ENCODE measurements at regions not wholly inside any gene's neighbourhood (a gene's known extent, or its start where the extent isn't known, plus 50 kb on each side); places are given as distances from the start of the nearest gene placed in this dataset.

DNA sequence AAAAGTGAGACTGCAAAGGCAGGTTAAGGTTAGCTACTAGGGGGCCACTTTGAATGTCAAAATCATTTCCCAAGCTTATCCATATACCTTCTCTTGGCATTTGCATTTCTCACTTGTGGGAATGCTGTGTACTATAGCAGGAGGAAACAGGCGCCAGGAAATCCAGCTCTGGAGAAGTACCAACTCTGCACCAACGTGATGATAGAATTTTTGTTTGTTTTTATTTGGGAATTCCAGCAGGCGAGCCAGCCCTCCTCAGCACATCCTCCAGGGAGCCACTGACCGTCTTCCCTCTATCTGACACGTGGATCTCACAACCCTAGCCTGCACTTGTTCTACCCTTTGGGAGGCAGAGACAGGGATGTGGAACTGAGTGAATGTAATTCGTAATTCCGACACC lies 318.0 kb downstream of the ACTL7B start:
- TF ChIP-seq, protein P1, sequence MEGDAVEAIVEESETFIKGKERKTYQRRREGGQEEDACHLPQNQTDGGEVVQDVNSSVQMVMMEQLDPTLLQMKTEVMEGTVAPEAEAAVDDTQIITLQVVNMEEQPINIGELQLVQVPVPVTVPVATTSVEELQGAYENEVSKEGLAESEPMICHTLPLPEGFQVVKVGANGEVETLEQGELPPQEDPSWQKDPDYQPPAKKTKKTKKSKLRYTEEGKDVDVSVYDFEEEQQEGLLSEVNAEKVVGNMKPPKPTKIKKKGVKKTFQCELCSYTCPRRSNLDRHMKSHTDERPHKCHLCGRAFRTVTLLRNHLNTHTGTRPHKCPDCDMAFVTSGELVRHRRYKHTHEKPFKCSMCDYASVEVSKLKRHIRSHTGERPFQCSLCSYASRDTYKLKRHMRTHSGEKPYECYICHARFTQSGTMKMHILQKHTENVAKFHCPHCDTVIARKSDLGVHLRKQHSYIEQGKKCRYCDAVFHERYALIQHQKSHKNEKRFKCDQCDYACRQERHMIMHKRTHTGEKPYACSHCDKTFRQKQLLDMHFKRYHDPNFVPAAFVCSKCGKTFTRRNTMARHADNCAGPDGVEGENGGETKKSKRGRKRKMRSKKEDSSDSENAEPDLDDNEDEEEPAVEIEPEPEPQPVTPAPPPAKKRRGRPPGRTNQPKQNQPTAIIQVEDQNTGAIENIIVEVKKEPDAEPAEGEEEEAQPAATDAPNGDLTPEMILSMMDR (IDR thresholded peaks at IDR 0.05) = no peak
- no peak for TF ChIP-seq POLR2A (IDR thresholded peaks at IDR 0.05)
